Activated T-cell treated with anti-CD3 and anti-CD28 coated beads, Interleukin-2, amount 50 U/mL, for 72 hours (primary cell): ENCODE measurements at regions not wholly inside any gene's neighbourhood (a gene's known extent, or its start where the extent isn't known, plus 50 kb on each side); places are given as distances from the start of the nearest gene placed in this dataset.
A peak's percentile ranks its signal among the peaks of the same experiment; 100 is the strongest.
"Not testable (repeated sequence)": the region's sequence is repeated elsewhere in the genome, so short reads cannot be mapped to it uniquely, and the experiment has no call there.

ENCODE experiments used
- ATAC-seq, 2 donors: fragments of 150-1000 bp; cut with Tn5 transposase; replicated peaks in 1 of 2; 2 replicates each; pipeline ENCODE4 v1.10.0; 2021; ENCODE audit warnings: moderate library complexity in 2 of 2, mild to moderate bottlenecking in 1 of 2
- DNase-seq, 2 donors: peaks; one replicate each; pipeline ENCODE4 v3.0.0; 2021 to 2022; ENCODE audit warnings: mixed read lengths in 1 of 2
- H3K27ac Mint-ChIP-seq: one replicate; pipeline ENCODE4 v1.8.0; 2022; ENCODE audit warnings: mild to moderate bottlenecking, moderate library complexity, mixed read lengths
- H3K27me3 Mint-ChIP-seq: one replicate; pipeline ENCODE4 v1.8.0; 2022; ENCODE audit warnings: low read depth, mixed read lengths
- H3K36me3 Mint-ChIP-seq, 2 donors: one replicate each; pipeline ENCODE4 v1.8.0; 2022; ENCODE audit warnings: mixed read lengths in 2 of 2, mild to moderate bottlenecking in 1 of 2; ENCODE audit not compliant: insufficient read depth in 2 of 2
- H3K4me1 Mint-ChIP-seq: one replicate; pipeline ENCODE4 v1.8.0; 2022; ENCODE audit warnings: low read depth, mixed read lengths
- H3K4me3 Mint-ChIP-seq, 2 donors: one replicate each; pipeline ENCODE4 v1.8.0; 2022; ENCODE audit warnings: mild to moderate bottlenecking in 2 of 2, mixed read lengths in 2 of 2, moderate library complexity in 2 of 2
- H3K9me3 Mint-ChIP-seq, 2 donors: one replicate each; pipeline ENCODE4 v1.8.0; 2022; ENCODE audit warnings: mixed read lengths in 2 of 2

GRCh38 chr7:159213253-159213652 is 68.6 kb upstream of the VIPR2 start:
- DNase-seq (no peak), ATAC-seq (no peak)
- no peaks in the 10 kb centered on the region for H3K4me1 Mint-ChIP-seq
- H3K36me3 Mint-ChIP-seq = no peaks in the 10 kb centered on the region
- H3K9me3 Mint-ChIP-seq = no peaks in the 10 kb centered on the region
- H3K27ac Mint-ChIP-seq = no peak overlapping the region
- no peak overlapping the region for H3K4me3 Mint-ChIP-seq
- no peaks in the 10 kb centered on the region for H3K27me3 Mint-ChIP-seq

DNA sequence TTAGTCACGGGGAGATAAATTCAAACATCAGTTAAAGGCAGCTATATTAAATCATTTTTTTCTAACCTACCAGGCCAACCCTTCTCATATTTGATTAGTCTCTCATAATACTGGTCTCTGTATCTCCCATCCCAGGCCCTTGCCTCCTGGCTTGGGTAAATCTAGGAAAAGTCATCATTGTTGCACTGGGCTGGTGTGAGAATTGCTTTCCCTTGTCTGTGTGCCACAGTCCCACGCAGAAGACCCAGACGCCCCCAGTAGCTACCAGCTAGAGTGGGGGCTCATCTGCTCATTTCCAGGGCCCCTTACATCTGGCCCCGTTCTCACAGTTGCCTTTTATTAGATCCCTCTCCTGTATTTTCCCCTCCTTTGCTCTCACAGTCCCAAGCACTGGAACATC is 67.6 kb upstream of the VIPR2 start:
- Mint-ChIP-seq H3K27me3 (no peaks in the 10 kb centered on the region), H3K9me3 (no peaks in the 10 kb centered on the region), H3K4me3 (no peak overlapping the region), H3K4me1 (no peaks in the 10 kb centered on the region), H3K27ac (no peak overlapping the region), H3K36me3 (no peaks in the 10 kb centered on the region)
- ATAC-seq = no peak
- DNase-seq = no peak

DNA sequence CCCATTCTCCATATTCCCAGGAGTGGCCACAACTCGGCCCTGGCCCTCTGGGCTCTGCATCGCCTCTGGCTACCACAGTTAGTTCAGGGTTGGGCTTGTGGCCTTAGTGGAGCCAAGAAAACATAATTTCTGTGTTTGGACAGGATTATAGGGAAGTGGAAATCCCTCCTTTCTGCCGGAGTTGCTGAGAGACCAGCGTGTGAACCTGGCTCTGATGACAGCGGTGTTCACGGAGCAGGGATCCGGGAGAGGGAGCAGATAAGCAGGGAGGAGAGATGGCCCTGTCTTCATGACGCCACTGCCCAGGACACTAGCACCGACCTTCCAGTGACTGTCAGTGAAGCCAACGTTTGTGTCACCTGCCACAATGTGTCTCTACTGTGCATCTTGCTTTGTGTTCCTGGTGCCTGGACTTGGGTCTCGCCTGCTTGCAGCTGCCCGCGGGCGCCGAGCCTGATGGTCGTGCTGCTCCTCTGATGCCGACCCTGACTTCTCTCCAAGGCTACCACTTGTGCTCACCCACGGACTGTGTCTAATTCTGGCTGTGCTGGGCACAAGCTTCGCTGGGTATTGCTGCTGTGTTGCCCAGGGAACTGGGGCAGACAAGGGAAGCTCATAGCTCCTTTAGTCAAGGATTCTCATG is 67.0 kb upstream of the VIPR2 start:
- ATAC-seq (no peak), DNase-seq (no peak)
- Mint-ChIP-seq H3K27me3 (no peaks in the 10 kb centered on the region), H3K36me3 (no peaks in the 10 kb centered on the region), H3K27ac (no peak overlapping the region), H3K4me3 (no peak overlapping the region), H3K4me1 (no peaks in the 10 kb centered on the region), H3K9me3 (no peaks in the 10 kb centered on the region)

GRCh38 chr7:159210581-159211235 is 66.0 kb upstream of the VIPR2 start:
- Mint-ChIP-seq H3K4me1 (no peaks in the 10 kb centered on the region), H3K27ac (no peak overlapping the region), H3K9me3 (no peaks in the 10 kb centered on the region), H3K36me3 (no peaks in the 10 kb centered on the region), H3K27me3 (no peaks in the 10 kb centered on the region), H3K4me3 (no peak overlapping the region)
- no peak for ATAC-seq
- DNase-seq = no peak

DNA sequence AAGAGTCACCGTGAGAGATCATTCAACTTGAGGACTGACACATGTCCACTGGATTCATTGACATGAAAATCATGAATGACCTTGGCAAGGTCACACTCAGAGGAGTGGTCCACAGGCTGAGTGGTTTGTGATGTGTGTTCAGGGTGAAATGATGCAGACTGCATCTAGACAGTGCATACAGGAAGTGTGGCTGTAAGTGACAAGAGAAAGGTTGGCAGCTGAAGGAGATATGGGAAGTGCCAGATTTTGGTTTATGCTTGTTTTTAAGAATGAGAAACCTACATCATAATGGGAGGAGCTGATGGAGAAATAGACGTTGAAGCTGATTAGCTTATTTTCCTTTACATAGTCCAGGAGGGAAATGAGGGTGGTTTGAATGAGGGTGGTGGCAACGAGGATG is 64.8 kb upstream of the VIPR2 start:
- H3K27ac Mint-ChIP-seq = no peak overlapping the region
- H3K4me1 Mint-ChIP-seq = no peaks in the 10 kb centered on the region
- no peaks in the 10 kb centered on the region for H3K9me3 Mint-ChIP-seq
- H3K4me3 Mint-ChIP-seq = no peak overlapping the region
- no peak for DNase-seq
- no peaks in the 10 kb centered on the region for H3K36me3 Mint-ChIP-seq
- no peaks in the 10 kb centered on the region for H3K27me3 Mint-ChIP-seq
- ATAC-seq = peak in 1 of 2 donors; percentile 51

GRCh38 chr7:159207951-159208350 is 63.3 kb upstream of the VIPR2 start:
- Mint-ChIP-seq H3K27ac (no peak overlapping the region), H3K27me3 (no peaks in the 10 kb centered on the region), H3K36me3 (no peaks in the 10 kb centered on the region), H3K4me3 (no peak overlapping the region), H3K9me3 (no peaks in the 10 kb centered on the region), H3K4me1 (no peaks in the 10 kb centered on the region)
- ATAC-seq = no peak
- DNase-seq = no peak

DNA sequence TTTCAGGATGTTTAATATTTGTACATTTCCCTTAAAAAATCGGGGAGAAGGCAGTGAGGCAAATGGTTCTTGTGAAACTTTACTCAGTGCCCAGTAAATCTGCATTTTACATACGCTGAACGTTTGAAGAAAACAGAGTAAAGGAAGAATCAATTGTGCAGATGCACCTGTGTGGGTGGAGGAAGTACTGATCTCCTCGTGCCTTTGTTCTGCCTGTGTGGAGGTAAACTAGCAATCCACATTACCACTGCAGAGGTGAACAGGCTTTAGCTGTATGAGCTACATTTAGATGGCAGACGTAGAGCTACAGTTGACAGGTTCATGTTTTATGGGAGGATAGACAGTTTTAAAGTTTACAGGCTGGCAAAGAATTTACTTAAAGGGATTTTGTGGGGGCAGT is 62.7 kb upstream of the VIPR2 start:
- no peaks in the 10 kb centered on the region for H3K27me3 Mint-ChIP-seq
- no peak overlapping the region for H3K27ac Mint-ChIP-seq
- H3K36me3 Mint-ChIP-seq = no peaks in the 10 kb centered on the region
- no peaks in the 10 kb centered on the region for H3K9me3 Mint-ChIP-seq
- H3K4me3 Mint-ChIP-seq = no peak overlapping the region
- H3K4me1 Mint-ChIP-seq = no peaks in the 10 kb centered on the region
- ATAC-seq (peak in 1 of 2 donors; percentile 46), DNase-seq (no peak)

- Mint-ChIP-seq H3K27ac (no peak overlapping the region), H3K9me3 (no peaks in the 10 kb centered on the region), H3K36me3 (no peaks in the 10 kb centered on the region), H3K27me3 (no peaks in the 10 kb centered on the region), H3K4me3 (no peak overlapping the region), H3K4me1 (no peaks in the 10 kb centered on the region)
- DNase-seq = no peak
- ATAC-seq = no peak
These were observed 61.2 kb upstream of the VIPR2 start for GRCh38 chr7:159205833-159206232.

- Mint-ChIP-seq H3K9me3 (no peaks in the 10 kb centered on the region), H3K27ac (no peak overlapping the region), H3K4me3 (no peak overlapping the region), H3K27me3 (no peaks in the 10 kb centered on the region), H3K36me3 (no peaks in the 10 kb centered on the region), H3K4me1 (no peaks in the 10 kb centered on the region)
- DNase-seq = no peak
- no peak for ATAC-seq
These were observed 60.0 kb upstream of the VIPR2 start for GRCh38 chr7:159204664-159205063.

GRCh38 chr7:159203253-159203652 is 58.6 kb upstream of the VIPR2 start:
- DNase-seq, H3K4me3 Mint-ChIP-seq, H3K4me1 Mint-ChIP-seq, H3K27ac Mint-ChIP-seq, ATAC-seq, H3K27me3 Mint-ChIP-seq, H3K36me3 Mint-ChIP-seq, H3K9me3 Mint-ChIP-seq: not testable (repeated sequence)

DNA sequence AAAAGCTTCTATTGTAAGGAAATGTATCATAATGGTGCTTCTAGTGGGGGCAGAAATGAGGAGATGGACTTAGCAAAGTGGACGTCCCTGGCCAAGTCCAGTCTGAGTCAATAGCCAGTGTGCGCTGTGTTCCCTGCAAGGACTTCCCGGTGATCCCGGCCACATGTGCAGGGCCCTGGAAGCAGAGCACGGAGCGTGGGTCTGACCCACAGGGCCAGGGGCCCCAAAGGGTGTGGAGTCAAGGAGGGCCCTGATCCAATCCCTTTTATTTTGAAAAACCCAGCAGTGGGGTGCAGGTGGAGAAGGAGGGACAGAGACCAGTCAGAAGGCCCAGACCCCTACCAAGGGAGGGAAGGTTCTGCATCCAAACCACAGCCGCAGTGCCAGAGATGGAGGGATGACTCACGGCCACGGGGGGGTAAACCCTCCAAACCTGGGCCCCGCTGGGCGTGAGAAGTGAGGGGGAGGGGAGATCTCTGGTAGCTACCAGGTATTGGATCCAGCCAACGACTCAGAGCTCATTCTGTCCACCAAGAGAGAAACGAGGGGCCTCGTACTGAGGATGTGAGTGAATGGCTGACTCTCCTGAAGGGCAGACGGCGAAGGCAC is 57.2 kb upstream of the VIPR2 start:
- H3K36me3 Mint-ChIP-seq = no peaks in the 10 kb centered on the region
- ATAC-seq (no peak), DNase-seq (peak in 1 of 2 donors; percentile 20)
- no peak overlapping the region for H3K27ac Mint-ChIP-seq
- no peaks in the 10 kb centered on the region for H3K27me3 Mint-ChIP-seq
- no peaks in the 10 kb centered on the region for H3K9me3 Mint-ChIP-seq
- peaks cover 15% of the 10 kb centered on the region for H3K4me1 Mint-ChIP-seq
- no peak overlapping the region for H3K4me3 Mint-ChIP-seq

GRCh38 chr7:159200421-159200820 is 55.8 kb upstream of the VIPR2 start:
- Mint-ChIP-seq H3K27me3 (no peaks in the 10 kb centered on the region), H3K36me3 (no peaks in the 10 kb centered on the region), H3K4me1 (peaks cover 25% of the 10 kb centered on the region), H3K9me3 (no peaks in the 10 kb centered on the region), H3K27ac (no peak overlapping the region), H3K4me3 (no peak overlapping the region)
- DNase-seq (no peak), ATAC-seq (no peak)

DNA sequence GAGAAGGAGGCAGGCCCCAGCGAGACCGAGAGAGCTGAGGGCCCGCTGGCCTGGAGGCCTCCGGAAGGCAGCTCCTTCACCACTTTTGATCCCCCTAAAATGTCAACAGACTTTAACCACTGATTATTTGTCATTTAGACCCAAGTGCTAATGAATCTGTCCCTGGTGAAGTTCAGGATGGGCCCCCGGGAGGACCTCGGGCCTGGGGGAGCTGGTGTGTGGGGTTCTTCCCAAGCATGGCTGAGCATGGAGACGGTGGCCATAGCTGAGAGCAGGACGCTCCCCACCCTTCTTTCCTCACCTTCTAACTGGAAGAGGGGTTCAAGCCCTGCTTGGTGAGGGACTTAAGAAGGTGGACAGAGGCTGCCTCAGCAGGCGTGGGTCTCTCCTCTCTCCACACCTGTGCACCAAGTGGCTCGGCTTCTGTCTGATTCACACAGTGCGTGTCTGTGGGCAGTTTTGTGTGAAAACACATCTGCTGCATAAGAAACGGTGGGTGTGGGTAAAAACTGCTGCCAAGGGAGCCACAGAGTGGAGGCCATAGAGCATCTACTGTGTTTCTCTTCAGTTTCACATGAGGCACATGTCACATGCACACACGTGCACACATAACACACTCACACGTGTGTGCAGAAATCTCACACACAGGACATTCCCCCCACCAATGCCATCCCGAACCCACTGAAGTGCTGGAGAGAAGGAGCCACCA is 53.5 kb upstream of the VIPR2 start:
- H3K27ac Mint-ChIP-seq = peak overlapping the region; percentile 85
- H3K36me3 Mint-ChIP-seq = no peaks in the 10 kb centered on the region
- H3K9me3 Mint-ChIP-seq = no peaks in the 10 kb centered on the region
- H3K27me3 Mint-ChIP-seq = no peaks in the 10 kb centered on the region
- ATAC-seq (no peak), DNase-seq (no peak)
- H3K4me1 Mint-ChIP-seq = peaks cover 25% of the 10 kb centered on the region
- H3K4me3 Mint-ChIP-seq = peak overlapping the region; percentile 83 to 86
